Globus pallidus (tissue), 1 donor: ENCODE measurements at regions not wholly inside any gene's neighbourhood (a gene's known extent, or its start where the extent isn't known, plus 50 kb on each side); places are given as distances from the start of the nearest gene placed in this dataset.
A peak's percentile ranks its signal among the peaks of the same experiment; 100 is the strongest.
"Not testable (repeated sequence)": the region's sequence is repeated elsewhere in the genome, so short reads cannot be mapped to it uniquely, and the experiment has no call there.

Experiments used
- DNase-seq: peaks from one replicate; pipeline ENCODE4 v3.0.0-alpha.2; 2015; ENCODE audit warnings: low spot score

GRCh38 chr21:27893619-27894018 is 926.7 kb upstream of the ADAMTS5 start:
- peak; percentile 32 for DNase-seq

- DNase-seq, result peak; percentile 33
These were observed 924.6 kb upstream of the ADAMTS5 start for GRCh38 chr21:27891495-27891894.

GRCh38 chr21:27887808-27888455 is 921.0 kb upstream of the ADAMTS5 start:
- not testable (repeated sequence) for DNase-seq

GRCh38 chr21:27885296-27885711 is 918.4 kb upstream of the ADAMTS5 start:
- no peak for DNase-seq

GRCh38 chr21:27881331-27881730 is 914.4 kb upstream of the ADAMTS5 start:
- DNase-seq, result not testable (repeated sequence)

GRCh38 chr21:27872411-27872810 is 905.5 kb upstream of the ADAMTS5 start:
- DNase-seq, result not testable (repeated sequence)

- not testable (repeated sequence) for DNase-seq
These were observed 903.9 kb upstream of the ADAMTS5 start for GRCh38 chr21:27870755-27871154.

DNA sequence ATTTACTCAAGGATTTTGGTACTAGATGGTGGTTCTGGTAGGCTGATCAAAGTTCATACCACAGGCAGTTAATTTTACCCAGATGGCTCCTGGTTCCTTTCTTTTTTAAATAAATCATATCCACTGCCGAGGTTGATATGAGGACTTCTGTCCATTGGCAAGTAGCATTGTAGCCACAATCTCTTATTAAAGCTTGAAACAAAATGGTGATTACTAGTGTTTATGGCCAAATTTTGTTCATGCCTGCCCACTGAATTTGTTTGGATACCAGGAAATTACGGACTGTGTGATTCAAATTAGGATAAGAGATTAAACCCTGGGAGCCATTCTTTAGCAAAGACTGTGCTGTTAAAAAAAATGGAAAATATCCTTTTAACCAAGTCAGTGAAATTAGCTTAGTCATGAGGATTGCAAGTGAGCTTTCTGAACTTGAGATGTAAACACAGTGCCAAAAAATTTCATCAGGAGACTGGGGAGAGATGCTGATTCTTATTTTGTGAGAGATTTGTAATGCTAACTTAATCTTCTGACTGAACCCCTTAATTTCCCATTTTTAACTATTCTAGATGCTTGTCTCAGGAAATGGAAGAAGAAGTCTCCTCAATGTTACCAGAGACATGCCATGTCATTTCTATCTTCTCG is 893.5 kb upstream of the ADAMTS5 start:
- DNase-seq, result not testable (repeated sequence)

- not testable (repeated sequence) for DNase-seq
These were observed 891.4 kb upstream of the ADAMTS5 start for GRCh38 chr21:27858053-27858825.

GRCh38 chr21:27856988-27857387 is 890.1 kb upstream of the ADAMTS5 start:
- DNase-seq, result not testable (repeated sequence)

DNA sequence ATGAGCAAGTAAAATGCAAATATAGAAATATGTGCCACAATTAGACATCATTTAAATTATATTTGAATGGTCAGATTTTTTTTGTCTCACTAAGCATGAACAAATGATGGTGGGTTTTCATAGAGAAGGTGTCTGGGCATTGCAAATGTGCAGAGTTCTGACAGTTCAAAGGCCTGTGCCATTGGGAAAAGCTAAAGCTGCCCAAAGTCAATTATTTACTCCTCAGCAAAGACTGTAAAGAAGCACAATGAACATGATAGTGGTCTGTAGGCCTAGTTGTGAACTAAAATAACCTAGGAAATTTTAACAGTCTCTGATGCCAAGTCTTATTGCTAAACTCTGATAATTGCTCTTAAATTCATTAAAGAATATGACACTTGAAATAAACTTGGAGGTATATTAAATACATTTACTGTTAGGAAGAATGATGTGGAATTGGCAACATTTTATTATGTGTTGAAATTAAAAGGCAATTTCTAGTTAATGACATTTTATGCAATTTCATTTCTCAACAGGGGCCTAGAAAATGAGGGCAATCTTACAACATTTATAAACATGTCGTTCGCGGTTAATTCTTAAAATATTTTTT is 874.3 kb upstream of the ADAMTS5 start:
- no peak for DNase-seq

- no peak for DNase-seq
These were observed 873.4 kb upstream of the ADAMTS5 start for GRCh38 chr21:27840262-27840661.

GRCh38 chr21:27839512-27840115 is 872.7 kb upstream of the ADAMTS5 start:
- no peak for DNase-seq

DNA sequence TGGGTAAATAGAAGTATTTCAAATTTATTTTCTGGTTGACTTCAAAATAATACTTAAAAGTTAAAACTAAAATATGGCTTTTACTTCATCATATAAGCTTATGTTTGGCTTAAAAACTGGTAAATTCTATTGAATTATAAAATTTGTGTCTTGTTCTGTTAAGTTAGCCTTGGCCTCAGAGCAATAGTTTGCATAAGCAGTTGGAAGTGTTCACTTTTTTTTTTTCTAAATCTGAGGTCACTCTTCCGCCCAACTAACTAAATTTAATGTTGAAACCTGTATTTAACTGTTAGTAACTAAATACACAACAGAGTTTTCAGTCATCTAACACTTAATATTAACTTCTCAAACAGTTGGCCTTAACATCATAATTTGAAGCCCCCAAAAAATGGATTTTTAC is 871.7 kb upstream of the ADAMTS5 start:
- no peak for DNase-seq

DNA sequence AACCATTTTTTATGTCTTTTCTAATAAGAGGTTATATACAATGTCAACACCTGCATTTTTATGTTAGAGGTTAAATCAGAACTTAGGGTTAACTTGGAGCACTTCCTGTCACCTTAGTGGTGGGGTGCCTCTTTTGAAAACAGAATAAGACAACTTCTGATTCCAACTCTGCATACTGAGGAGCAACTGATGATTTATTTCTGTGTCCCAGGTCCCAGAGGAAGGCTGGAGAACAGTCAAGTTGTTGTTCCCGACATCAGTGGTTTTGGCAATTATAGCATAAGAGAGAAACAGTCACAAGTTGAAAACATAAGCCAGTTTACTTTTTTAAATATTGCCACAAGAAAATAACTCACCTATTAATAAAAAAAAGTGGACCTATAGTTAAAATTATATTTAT is 871.0 kb upstream of the ADAMTS5 start:
- no peak for DNase-seq

DNA sequence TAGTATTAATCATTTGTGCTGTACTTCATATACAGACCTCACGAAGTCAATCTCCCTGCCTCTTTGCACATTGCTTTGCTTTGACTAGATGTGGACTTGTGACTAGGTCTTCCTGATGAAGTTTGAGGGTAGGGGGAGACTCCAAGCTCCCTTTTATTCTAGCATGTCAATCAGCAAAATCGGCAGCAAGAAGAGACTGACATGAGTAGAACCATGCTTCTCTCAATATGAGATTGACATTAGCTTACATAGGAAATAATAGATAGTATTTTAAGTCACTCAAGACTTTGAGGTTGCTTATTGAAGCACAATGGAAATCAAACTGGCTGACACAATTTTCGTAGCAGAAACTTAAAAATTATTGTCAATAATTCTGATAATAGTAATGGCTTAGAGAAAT is 866.4 kb upstream of the ADAMTS5 start:
- DNase-seq, result no peak

- DNase-seq, result no peak
These were observed 865.1 kb upstream of the ADAMTS5 start for GRCh38 chr21:27831816-27832569.

DNA sequence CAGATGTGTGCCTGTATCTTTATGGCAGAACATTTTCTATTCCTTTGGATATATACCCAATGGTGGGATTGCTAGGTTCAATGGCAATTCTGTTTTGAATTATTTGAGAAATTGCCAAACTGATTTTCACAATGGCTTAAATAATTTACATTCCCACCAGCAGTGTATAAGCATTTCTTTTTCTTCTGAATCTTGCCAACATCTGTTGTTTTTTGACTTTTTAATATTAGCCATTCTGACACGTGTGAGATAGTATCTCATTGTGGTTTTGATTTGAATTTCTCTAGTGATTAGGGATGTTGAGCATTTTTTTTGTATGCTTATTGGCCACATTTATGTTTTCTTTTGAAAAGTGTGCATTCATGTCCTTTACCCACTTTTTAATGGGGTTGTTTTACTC is 864.3 kb upstream of the ADAMTS5 start:
- DNase-seq, result no peak

DNA sequence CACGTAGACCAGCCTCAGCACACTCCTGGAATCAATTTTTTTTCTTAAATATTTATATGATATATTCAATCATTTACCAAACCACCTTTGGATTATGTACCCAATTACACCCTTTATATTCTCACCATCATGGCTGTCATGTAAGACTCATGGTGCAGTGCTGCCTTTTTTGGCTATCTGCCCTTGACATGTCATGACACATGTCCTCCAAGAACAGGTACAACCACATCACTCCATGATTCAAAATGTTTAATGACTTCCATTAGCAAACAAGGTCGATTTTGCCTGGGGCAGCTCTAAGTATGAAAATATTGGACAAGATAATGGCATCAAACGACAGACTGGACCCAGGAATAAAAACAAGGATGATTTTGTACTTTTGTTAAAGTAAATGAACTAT is 861.1 kb upstream of the ADAMTS5 start:
- DNase-seq, result no peak

GRCh38 chr21:27825035-27825434 is 858.1 kb upstream of the ADAMTS5 start:
- no peak for DNase-seq

GRCh38 chr21:27823652-27824201 is 856.8 kb upstream of the ADAMTS5 start:
- DNase-seq, result no peak
